ENCODE measurements at regions not wholly inside any gene's neighbourhood (a gene's known extent, or its start where the extent isn't known, plus 50 kb on each side); places are given as distances from the start of the nearest gene placed in this dataset.

- no peaks in the 10 kb centered on the region for H3K27me3 ChIP-seq (ENCODE audit: control insufficient read depth in 2 of 2, insufficient read depth in 2 of 2, low read length in 2 of 2)
- no peak overlapping the region for H3K27ac ChIP-seq (ENCODE audit: insufficient read depth, low read depth, low read length)
- no peaks in the 10 kb centered on the region for H3K9me1 ChIP-seq (replicated peaks; ENCODE audit: control insufficient read depth, extremely low read depth, insufficient read depth, low read length)
- H3K9me3 ChIP-seq (replicated peaks; ENCODE audit: control insufficient read depth, insufficient read depth, low read length): no peaks in the 10 kb centered on the region
- no peaks in the 10 kb centered on the region for H3K79me2 ChIP-seq (ENCODE audit: control insufficient read depth, insufficient read depth, low read length)
- no peak overlapping the region for H3K4me2 ChIP-seq (ENCODE audit: insufficient read depth, low read length)
- dilution Hi-C loops (cut with MboI; ENCODE audit: extremely low pct_ligation_motif_present, low sequenced_read_pairs) (no loop called here), intact Hi-C loops (cut with micrococcal nuclease) (no loop called here)
- POLR2A ChIA-PET: no interaction called here
- CTCF ChIA-PET: interaction anchor here (1.4 kb wide), 1 partner anchor 11 kb away, joined by 3 read pairs; no protein-coding TSS in a partner anchor
- DNase-seq (ENCODE audit: low read depth, low spot score): no peak
- no peak overlapping the region for H3K9ac ChIP-seq (replicated peaks; ENCODE audit: extremely low read depth, insufficient read depth, low read length)
- H3K4me3 ChIP-seq (replicated peaks in 1 of 3; ENCODE audit: insufficient read depth in 1 of 3, low read depth in 1 of 3, low read length in 3 of 3): no peak overlapping the region
- H2AFZ ChIP-seq (ENCODE audit: low read depth, low read length): no peak overlapping the region
- H3K4me1 ChIP-seq (ENCODE audit: control insufficient read depth, extremely low read depth, insufficient read depth, low read length): no peaks in the 10 kb centered on the region
- FAIRE-seq: no peak
- TF ChIP-seq JUN (IDR thresholded peaks at IDR 0.05; ENCODE audit: borderline replicate concordance, insufficient read depth, insufficient read length, low read depth): no peak
- TF ChIP-seq FOS (IDR thresholded peaks at IDR 0.05; ENCODE audit: borderline replicate concordance, insufficient read depth, low read length): no peak
- TF ChIP-seq MYC (IDR thresholded peaks at IDR 0.05; ENCODE audit: low read depth, low read length): no peak
- H3K36me3 ChIP-seq (ENCODE audit: control insufficient read depth in 2 of 2, extremely low read depth in 1 of 2, insufficient read depth in 2 of 2, low read length in 2 of 2): no peaks in the 10 kb centered on the region
- BruUV-seq (replicated peaks): no TSS peak
- no peaks in the 10 kb centered on the region for H4K20me1 ChIP-seq (replicated peaks; ENCODE audit: control insufficient read depth, extremely low read depth, insufficient read depth, low read length)
These were observed 785.2 kb downstream of the NR2F2 start for GRCh38 chr15:97115761-97116070.

- CTCF ChIA-PET: no interaction called here
- BruUV-seq (replicated peaks): no TSS peak
These were observed 794.3 kb downstream of the NR2F2 start for GRCh38 chr15:97124790-97125189.

More at GRCh38 chr15:97124790-97125189, 794.3 kb downstream of the NR2F2 start:
- TF ChIP-seq GATA2 (IDR thresholded peaks at IDR 0.05; ENCODE audit: insufficient read depth, insufficient read length, low read depth, low read length): no peak
- no peak for TF ChIP-seq MAX (IDR thresholded peaks at IDR 0.05; ENCODE audit: insufficient read depth, insufficient read length)
- no peak for TF ChIP-seq POLR2AphosphoS5 (IDR thresholded peaks at IDR 0.05; ENCODE audit: insufficient read depth, low read depth, low read length)
- TF ChIP-seq EZH2 (IDR thresholded peaks at IDR 0.05; ENCODE audit: borderline replicate concordance, low read depth, low read length, severe bottlenecking): no peak
- no peak for TF ChIP-seq JUN (IDR thresholded peaks at IDR 0.05; ENCODE audit: borderline replicate concordance, insufficient read depth, insufficient read length, low read depth)
- no peak for TF ChIP-seq FOS (IDR thresholded peaks at IDR 0.05; ENCODE audit: borderline replicate concordance, insufficient read depth, low read length)
- TF ChIP-seq POLR2A (IDR thresholded peaks at IDR 0.05; ENCODE audit: low read depth, low read length): no peak
- no peak for TF ChIP-seq MYC (IDR thresholded peaks at IDR 0.05; ENCODE audit: low read depth, low read length)
- TF ChIP-seq CTCF (IDR thresholded peaks at IDR 0.05; ENCODE audit: extremely low read depth in 1 of 2, insufficient read depth in 1 of 2, low read depth in 1 of 2, low read length in 2 of 2): no peak
- Histone ChIP-seq H3K27me3 (ENCODE audit: control insufficient read depth in 2 of 2, insufficient read depth in 2 of 2, low read length in 2 of 2) (no peaks in the 10 kb centered on the region), H3K4me3 (replicated peaks in 1 of 3; ENCODE audit: insufficient read depth in 1 of 3, low read depth in 1 of 3, low read length in 3 of 3) (no peak overlapping the region), H3K27ac (ENCODE audit: insufficient read depth, low read depth, low read length) (no peak overlapping the region), H3K9ac (replicated peaks; ENCODE audit: extremely low read depth, insufficient read depth, low read length) (no peak overlapping the region), H3K9me1 (replicated peaks; ENCODE audit: control insufficient read depth, extremely low read depth, insufficient read depth, low read length) (no peaks in the 10 kb centered on the region), H3K9me3 (replicated peaks; ENCODE audit: control insufficient read depth, insufficient read depth, low read length) (no peaks in the 10 kb centered on the region), H4K20me1 (replicated peaks; ENCODE audit: control insufficient read depth, extremely low read depth, insufficient read depth, low read length) (no peaks in the 10 kb centered on the region), H3K36me3 (ENCODE audit: control insufficient read depth in 2 of 2, extremely low read depth in 1 of 2, insufficient read depth in 2 of 2, low read length in 2 of 2) (no peaks in the 10 kb centered on the region), H2AFZ (ENCODE audit: low read depth, low read length) (no peak overlapping the region), H3K4me2 (ENCODE audit: insufficient read depth, low read length) (no peak overlapping the region), H3K79me2 (ENCODE audit: control insufficient read depth, insufficient read depth, low read length) (no peaks in the 10 kb centered on the region), H3K4me1 (ENCODE audit: control insufficient read depth, extremely low read depth, insufficient read depth, low read length) (no peaks in the 10 kb centered on the region)
- dilution Hi-C loops (cut with MboI; ENCODE audit: extremely low pct_ligation_motif_present, low sequenced_read_pairs): no loop called here
- intact Hi-C loops (cut with micrococcal nuclease): no loop called here
- FAIRE-seq (no peak), DNase-seq (ENCODE audit: low read depth, low spot score) (no peak)
- POLR2A ChIA-PET: no interaction called here

All from endothelial cell of umbilical vein (primary cell).